Kidney (tissue), 13 donors: ENCODE measurements at regions not wholly inside any gene's neighbourhood (a gene's known extent, or its start where the extent isn't known, plus 50 kb on each side); places are given as distances from the start of the nearest gene placed in this dataset.

ENCODE experiments used
- DNase-seq, 5 donors: peaks; one replicate each; pipeline ENCODE4 v3.0.0-alpha.2; 2013 to 2020
- FAIRE-seq: peaks from 2 replicates; lab custom pipeline; 2012; peaks lifted over from hg19 to GRCh38; lab: Jason Lieb, UNC
- H3K27ac ChIP-seq, 2 donors: one replicate each; pipeline ENCODE4 v1.7.0; 2013; ENCODE audit warnings: low read depth in 2 of 2, low read length in 2 of 2, inconsistent platforms in 1 of 2
- H3K27me3 ChIP-seq: one replicate; pipeline ENCODE4 v1.7.1; 2013; ENCODE audit warnings: low read length, inconsistent platforms; ENCODE audit not compliant: control insufficient read depth, insufficient read depth
- H3K36me3 ChIP-seq, 3 donors: one replicate each; pipeline versions ENCODE4 v1.7.0 to v1.7.1; 2013; ENCODE audit warnings: low read length in 3 of 3, control low read depth in 1 of 3, inconsistent platforms in 1 of 3; ENCODE audit not compliant: insufficient read depth in 3 of 3, control insufficient read depth in 2 of 3
- H3K4me1 ChIP-seq, 3 donors: one replicate each; pipeline versions ENCODE4 v1.7.0 to v1.7.1; 2013; ENCODE audit warnings: low read length in 3 of 3, inconsistent platforms in 1 of 3, low read depth in 1 of 3; ENCODE audit not compliant: control insufficient read depth in 2 of 3, insufficient read depth in 2 of 3
- H3K4me3 ChIP-seq, 3 donors: one replicate each; pipeline versions ENCODE4 v1.7.0 to v1.8.1; 2013; ENCODE audit warnings: low read length in 3 of 3, control low read depth in 1 of 3, inconsistent platforms in 1 of 3
- H3K9ac ChIP-seq, 3 donors: one replicate each; pipeline versions ENCODE4 v1.7.0 to v1.7.1; 2013; ENCODE audit warnings: low read length in 3 of 3, control low read depth in 1 of 3, inconsistent platforms in 1 of 3
- H3K9me3 ChIP-seq, 3 donors: one replicate each; pipeline versions ENCODE4 v1.7.0 to v1.7.1; 2013; ENCODE audit warnings: low read length in 3 of 3, control low read depth in 1 of 3, inconsistent platforms in 1 of 3; ENCODE audit not compliant: control insufficient read depth in 2 of 3, insufficient read depth in 1 of 3
- CTCF ChIP-seq: IDR thresholded peaks from 3 replicates; pipeline ENCODE4 v1.5.1; 2012; ENCODE audit warnings: mild to moderate bottlenecking, moderate library complexity, borderline replicate concordance; ENCODE audit not compliant: insufficient read depth; ENCODE audit errors: extremely low read depth
- intact Hi-C: fragments of 100-400 bp; cut with DNase I; formaldehyde crosslinking; loops from one replicate; pipeline ENCODE4 v1.11.1; 2022
- donor health status: control.
- donor health status: control.
- donor health status: control.
- donor health status: control.
- donor health status: control.
- donor health status: DM: yes; HTN: yes; CAD: no.
- donor health status: Normal renal cell carcinoma (clear cell type).

- no peaks in the 10 kb centered on the region for H3K27me3 ChIP-seq
- no peak for TF ChIP-seq CTCF
- H3K36me3 ChIP-seq: no peaks in the 10 kb centered on the region
- H3K4me3 ChIP-seq: no peak overlapping the region
- H3K4me1 ChIP-seq: no peaks in the 10 kb centered on the region
- intact Hi-C loops: no loop called here
- DNase-seq (no peak), FAIRE-seq (no peak)
- no peaks in the 10 kb centered on the region for H3K9me3 ChIP-seq
- no peak overlapping the region for H3K27ac ChIP-seq
- H3K9ac ChIP-seq: no peak overlapping the region
Observed at GRCh38 chr3:67981077-67981476, 326.7 kb upstream of the SUCLG2 start.

- no peak for FAIRE-seq
- Histone ChIP-seq H3K4me3 (no peak overlapping the region), H3K27me3 (no peaks in the 10 kb centered on the region), H3K36me3 (no peaks in the 10 kb centered on the region), H3K4me1 (no peaks in the 10 kb centered on the region), H3K9ac (no peak overlapping the region), H3K9me3 (no peaks in the 10 kb centered on the region), H3K27ac (no peak overlapping the region)
- no peak for DNase-seq
- TF ChIP-seq CTCF: no peak
- intact Hi-C loops: no loop called here
Observed at GRCh38 chr3:67979342-67979741, 324.9 kb upstream of the SUCLG2 start.

- H3K36me3 ChIP-seq: no peaks in the 10 kb centered on the region
- H3K27me3 ChIP-seq: no peaks in the 10 kb centered on the region
- no peak for FAIRE-seq
- H3K9me3 ChIP-seq: no peaks in the 10 kb centered on the region
- H3K4me1 ChIP-seq: no peaks in the 10 kb centered on the region
- intact Hi-C loops: no loop called here
- no peak overlapping the region for H3K4me3 ChIP-seq
- no peak overlapping the region for H3K27ac ChIP-seq
- no peak overlapping the region for H3K9ac ChIP-seq
- no peak for DNase-seq
- no peak for TF ChIP-seq CTCF
Observed at GRCh38 chr3:67977762-67978161, 323.4 kb upstream of the SUCLG2 start.

- Histone ChIP-seq H3K9ac (no peak overlapping the region), H3K36me3 (no peaks in the 10 kb centered on the region), H3K27ac (no peak overlapping the region), H3K27me3 (no peaks in the 10 kb centered on the region), H3K4me1 (no peaks in the 10 kb centered on the region), H3K4me3 (no peak overlapping the region), H3K9me3 (no peaks in the 10 kb centered on the region)
- TF ChIP-seq CTCF: no peak
- no peak for FAIRE-seq
- no peak for DNase-seq
- intact Hi-C loops: no loop called here
Observed at GRCh38 chr3:67976663-67977062, 322.3 kb upstream of the SUCLG2 start.
